HG02588 (cell line): ENCODE measurements at regions not wholly inside any gene's neighbourhood (a gene's known extent, or its start where the extent isn't known, plus 50 kb on each side); places are given as distances from the start of the nearest gene placed in this dataset.
"Not testable (repeated sequence)": the region's sequence is repeated elsewhere in the genome, so short reads cannot be mapped to it uniquely, and the experiment has no call there.

Source experiments
- ATAC-seq: cut with Tn5 transposase; IDR thresholded peaks from one replicate; pipeline ENCODE4 v1.9.1; 2021; ENCODE audit warnings: mild to moderate bottlenecking, moderate library complexity; ENCODE audit not compliant: unreplicated experiment

DNA sequence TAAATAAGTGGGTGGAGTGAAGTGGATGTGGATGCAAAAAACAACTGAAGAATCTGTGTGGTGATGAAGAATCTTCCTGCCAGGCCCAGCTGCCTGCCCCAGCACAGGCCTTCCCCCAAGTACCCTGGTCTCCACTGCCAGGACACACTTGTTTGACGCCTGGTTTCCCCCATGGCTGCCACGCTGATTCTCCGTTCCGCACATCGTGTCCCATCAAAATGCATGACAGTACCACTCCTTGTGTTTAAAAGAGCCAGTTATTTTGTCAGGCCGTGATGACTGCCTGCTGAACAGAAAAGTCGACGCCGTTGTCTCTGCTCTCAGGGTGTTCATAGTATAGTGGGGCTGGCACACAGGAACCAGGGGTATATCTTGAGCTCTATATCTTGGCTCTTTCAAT lies 50.3 kb upstream of the KYNU start:
- ATAC-seq, result no peak

GRCh38 chr2:142825861-142826260 lies 51.6 kb upstream of the KYNU start:
- ATAC-seq, result no peak

GRCh38 chr2:142824756-142825155 lies 52.7 kb upstream of the KYNU start:
- ATAC-seq, result no peak

- no peak for ATAC-seq
These were observed 55.3 kb upstream of the KYNU start for GRCh38 chr2:142822190-142822589.

GRCh38 chr2:142819411-142819810 lies 58.1 kb upstream of the KYNU start:
- ATAC-seq, result no peak

GRCh38 chr2:142815375-142815774 lies 62.1 kb upstream of the KYNU start:
- no peak for ATAC-seq

GRCh38 chr2:142813830-142814829 lies 63.3 kb upstream of the KYNU start:
- no peak for ATAC-seq

DNA sequence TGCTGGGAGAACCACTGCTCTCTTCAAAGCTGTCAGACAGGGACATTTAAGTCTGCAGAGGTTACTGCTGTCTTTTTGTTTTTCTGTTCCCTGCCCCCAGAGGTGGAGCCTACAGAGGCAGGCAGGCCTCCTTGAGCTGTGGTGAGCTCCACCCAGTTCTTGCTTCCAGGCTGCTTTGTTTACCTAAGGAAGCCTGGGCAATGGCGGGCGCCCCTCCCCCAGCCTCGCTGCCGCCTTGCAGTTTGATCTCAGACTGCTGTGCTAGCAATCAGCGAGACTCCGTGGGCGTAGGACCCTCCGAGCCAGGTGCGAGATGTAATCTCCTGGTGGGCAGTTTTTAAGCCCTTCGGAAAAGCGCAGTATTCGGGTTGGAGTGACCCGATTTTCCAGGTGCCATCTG lies 65.8 kb upstream of the KYNU start:
- ATAC-seq, result not testable (repeated sequence)

GRCh38 chr2:142805244-142805643 lies 72.2 kb upstream of the KYNU start:
- no peak for ATAC-seq

DNA sequence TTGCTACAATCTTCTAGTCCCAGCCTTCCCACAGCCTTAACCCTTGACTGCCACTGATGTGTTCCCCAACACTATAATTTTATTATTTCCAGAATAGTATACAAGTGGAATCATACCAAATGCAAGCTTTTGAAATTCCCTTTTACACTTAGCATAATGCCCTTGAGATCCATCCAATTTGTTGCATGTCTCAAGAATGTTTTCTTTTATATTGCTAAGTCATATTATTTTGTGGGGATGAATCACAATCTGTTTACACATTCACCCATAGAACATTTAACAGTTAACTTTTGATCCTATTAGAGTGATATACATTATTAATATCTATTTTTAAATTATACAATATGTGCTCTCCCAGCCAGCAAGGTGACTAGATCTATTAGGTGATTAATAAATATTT lies 74.3 kb upstream of the KYNU start:
- ATAC-seq, result no peak

- ATAC-seq, result no peak
These were observed 80.9 kb upstream of the KYNU start for GRCh38 chr2:142796588-142796987.

DNA sequence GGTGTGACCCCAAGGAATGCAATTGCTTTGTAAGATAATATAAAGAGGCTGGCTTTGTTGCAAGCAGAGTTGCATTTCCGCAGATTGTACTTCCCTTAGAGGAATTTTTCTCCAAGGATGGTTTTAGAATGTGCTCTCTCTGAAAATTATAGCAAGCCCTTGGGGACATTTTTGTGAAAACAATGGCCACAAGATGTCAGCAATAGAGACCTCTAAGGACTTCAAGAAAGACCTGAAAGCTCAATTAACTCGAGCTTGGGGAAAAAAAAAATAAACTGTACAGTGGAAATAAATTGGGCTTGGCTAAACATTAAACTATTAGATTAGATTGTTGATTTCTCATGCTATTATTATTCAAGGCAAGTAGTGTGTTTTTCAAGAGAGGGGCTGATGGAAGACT lies 81.3 kb upstream of the KYNU start:
- ATAC-seq, result no peak

- ATAC-seq, result no peak
These were observed 82.6 kb upstream of the KYNU start for GRCh38 chr2:142794850-142795249.

DNA sequence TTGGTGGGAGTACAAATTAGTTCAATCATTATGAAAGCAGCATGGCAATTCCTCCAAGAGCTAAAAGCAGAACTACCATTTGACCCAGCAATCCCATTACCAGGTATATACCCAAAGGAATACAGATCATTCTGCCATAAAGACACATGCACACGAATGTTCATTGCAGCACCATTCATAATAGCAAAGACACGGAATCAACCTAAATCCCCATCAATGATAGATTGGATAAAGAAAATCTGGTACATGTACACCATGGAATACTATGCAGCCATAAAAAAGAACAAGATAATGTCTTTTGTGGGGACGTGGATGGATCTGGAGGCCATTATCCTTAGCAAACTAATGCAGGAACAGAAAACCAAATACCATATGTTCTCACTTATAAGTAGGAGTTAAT lies 85.1 kb upstream of the KYNU start:
- not testable (repeated sequence) for ATAC-seq

DNA sequence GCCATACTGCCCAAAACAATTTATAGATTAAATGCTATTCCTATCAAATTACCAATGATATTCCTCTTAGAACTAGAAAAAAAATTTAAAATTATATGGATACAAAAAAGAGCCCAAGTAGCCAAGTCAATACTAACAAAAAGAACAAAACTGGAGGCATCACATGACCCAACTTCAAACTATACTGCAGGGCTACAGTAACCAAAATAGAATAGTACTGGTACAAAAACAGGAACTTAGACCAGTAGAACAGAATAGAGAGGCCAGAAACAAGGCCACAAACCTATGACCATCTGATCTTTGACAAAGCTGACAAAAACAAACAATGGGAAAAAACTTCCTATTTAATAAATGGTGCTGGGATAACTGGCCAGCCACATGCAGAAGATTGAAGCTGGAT lies 86.1 kb upstream of the KYNU start:
- no peak for ATAC-seq

- no peak for ATAC-seq
These were observed 90.4 kb upstream of the KYNU start for GRCh38 chr2:142786918-142787702.

- no peak for ATAC-seq
These were observed 94.5 kb upstream of the KYNU start for GRCh38 chr2:142782942-142783443.

- no peak for ATAC-seq
These were observed 96.3 kb upstream of the KYNU start for GRCh38 chr2:142781146-142781545.

DNA sequence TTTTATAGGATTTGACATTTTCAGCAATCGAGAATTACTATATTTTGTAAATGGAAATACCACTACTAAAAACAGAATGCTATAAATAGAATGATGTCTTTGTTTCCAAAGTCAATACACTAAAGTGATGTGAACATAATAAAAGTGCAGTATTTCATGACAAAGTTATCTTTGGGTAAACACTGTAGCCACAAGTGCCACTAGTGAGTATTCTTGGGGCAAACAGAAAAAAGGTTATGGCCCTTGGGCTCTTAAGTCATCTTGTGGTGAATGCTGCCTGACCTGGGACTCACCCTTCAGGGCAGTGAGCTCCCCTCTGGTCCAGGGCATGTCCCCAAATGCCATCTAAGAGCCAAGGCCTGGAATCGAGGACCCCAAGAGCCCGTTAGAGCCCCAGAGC lies 99.2 kb upstream of the KYNU start:
- ATAC-seq, result no peak

GRCh38 chr2:142777742-142778141 lies 99.7 kb upstream of the KYNU start:
- no peak for ATAC-seq

DNA sequence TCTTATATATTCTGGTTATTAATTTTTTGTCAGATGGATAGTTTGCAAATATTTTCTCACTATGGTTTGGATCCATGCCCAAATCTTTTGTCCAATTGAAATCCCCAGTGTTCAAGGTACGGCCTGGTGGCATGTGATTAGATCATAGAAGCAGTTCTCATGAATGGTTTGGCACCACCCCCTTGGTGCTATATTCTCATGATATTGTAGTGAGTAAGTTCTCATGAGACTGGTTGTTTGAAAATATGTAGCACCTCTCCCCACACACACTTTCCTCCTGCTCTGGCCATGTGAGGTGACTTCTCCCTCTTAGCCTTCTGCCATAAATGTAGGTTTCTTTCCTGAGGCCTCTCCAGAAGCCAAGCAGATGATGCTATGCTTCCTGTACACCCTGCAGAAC lies 107.7 kb upstream of the KYNU start:
- no peak for ATAC-seq

- no peak for ATAC-seq
These were observed 109.6 kb upstream of the KYNU start for GRCh38 chr2:142767847-142768246.
